ENCODE measurements at regions not wholly inside any gene's neighbourhood (a gene's known extent, or its start where the extent isn't known, plus 50 kb on each side); places are given as distances from the start of the nearest gene placed in this dataset.

- no peaks in the 10 kb centered on the region for H3K27me3 Mint-ChIP-seq
- no peaks in the 10 kb centered on the region for H3K9me3 Mint-ChIP-seq
- H3K27ac Mint-ChIP-seq, result no peak overlapping the region
- DNase-seq (no peak), ATAC-seq (no peak)
- no peaks in the 10 kb centered on the region for H3K4me1 Mint-ChIP-seq
- no peak overlapping the region for H3K4me3 Mint-ChIP-seq
These were observed 178.6 kb upstream of the PDE3A start for GRCh38 chr12:20189767-20190166.

- Mint-ChIP-seq H3K4me1 (no peaks in the 10 kb centered on the region), H3K4me3 (no peak overlapping the region), H3K27me3 (no peaks in the 10 kb centered on the region), H3K9me3 (no peaks in the 10 kb centered on the region), H3K27ac (no peak overlapping the region)
- DNase-seq (no peak), ATAC-seq (no peak)
These were observed 174.2 kb upstream of the PDE3A start for GRCh38 chr12:20194171-20194570.

DNA sequence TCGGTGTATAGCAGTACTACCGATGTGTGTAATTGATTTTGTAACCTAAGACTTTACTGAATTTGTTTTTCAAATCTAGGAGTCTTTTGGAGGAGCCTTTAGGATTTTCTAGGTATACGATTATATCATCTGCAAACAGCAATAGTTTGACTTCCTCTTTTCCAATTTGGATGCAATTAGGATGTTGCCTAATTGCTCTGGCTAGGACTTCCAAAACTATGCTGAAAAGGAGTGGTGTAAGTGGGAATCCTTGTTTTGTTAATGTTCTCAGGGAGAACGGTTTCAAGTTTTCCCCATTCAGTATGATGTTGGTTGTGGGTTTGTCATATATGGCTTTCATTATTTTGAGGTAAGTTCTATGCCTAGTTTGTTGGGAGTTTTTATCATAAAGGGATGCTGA, 171.6 kb upstream of the PDE3A start:
- no peaks in the 10 kb centered on the region for H3K9me3 Mint-ChIP-seq
- DNase-seq, result no peak
- ATAC-seq, result no peak

GRCh38 chr12:20197411-20197810, 170.9 kb upstream of the PDE3A start:
- Mint-ChIP-seq H3K4me3 (no peak overlapping the region), H3K27me3 (no peaks in the 10 kb centered on the region), H3K4me1 (no peaks in the 10 kb centered on the region), H3K27ac (no peak overlapping the region), H3K9me3 (no peaks in the 10 kb centered on the region)
- no peak for DNase-seq
- no peak for ATAC-seq

More for the DNA sequence above, 171.6 kb upstream of the PDE3A start:
- Mint-ChIP-seq H3K27me3 (no peaks in the 10 kb centered on the region), H3K4me1 (no peaks in the 10 kb centered on the region), H3K27ac (no peak overlapping the region), H3K4me3 (no peak overlapping the region)

DNA sequence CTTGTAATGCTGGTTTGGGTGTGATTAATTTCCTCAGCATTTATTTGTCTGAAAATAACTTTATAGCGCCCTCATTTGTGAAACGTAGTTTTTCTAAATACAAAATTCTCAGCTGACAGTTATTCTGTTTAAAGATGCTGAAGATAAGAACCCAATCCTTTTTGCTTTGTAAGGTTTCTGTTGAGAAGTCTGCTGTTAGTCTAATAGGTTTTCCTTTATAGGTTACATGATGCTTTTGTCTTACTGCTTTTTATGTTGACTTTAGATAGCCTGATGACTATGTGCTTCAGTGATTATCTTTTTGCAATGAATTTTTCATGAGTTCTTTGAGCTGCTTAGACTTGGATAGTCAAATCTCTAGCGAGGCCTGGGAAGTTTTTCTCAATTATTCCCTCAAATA, 168.6 kb upstream of the PDE3A start:
- ATAC-seq (no peak), DNase-seq (no peak)
- Mint-ChIP-seq H3K9me3 (no peaks in the 10 kb centered on the region), H3K27ac (no peak overlapping the region), H3K4me3 (no peak overlapping the region), H3K27me3 (no peaks in the 10 kb centered on the region), H3K4me1 (no peaks in the 10 kb centered on the region)

- H3K9me3 Mint-ChIP-seq, result no peaks in the 10 kb centered on the region
- ATAC-seq (no peak), DNase-seq (no peak)
- no peaks in the 10 kb centered on the region for H3K4me1 Mint-ChIP-seq
- no peak overlapping the region for H3K4me3 Mint-ChIP-seq
- no peak overlapping the region for H3K27ac Mint-ChIP-seq
- H3K27me3 Mint-ChIP-seq, result no peaks in the 10 kb centered on the region
These were observed 166.6 kb upstream of the PDE3A start for GRCh38 chr12:20201733-20202132.

DNA sequence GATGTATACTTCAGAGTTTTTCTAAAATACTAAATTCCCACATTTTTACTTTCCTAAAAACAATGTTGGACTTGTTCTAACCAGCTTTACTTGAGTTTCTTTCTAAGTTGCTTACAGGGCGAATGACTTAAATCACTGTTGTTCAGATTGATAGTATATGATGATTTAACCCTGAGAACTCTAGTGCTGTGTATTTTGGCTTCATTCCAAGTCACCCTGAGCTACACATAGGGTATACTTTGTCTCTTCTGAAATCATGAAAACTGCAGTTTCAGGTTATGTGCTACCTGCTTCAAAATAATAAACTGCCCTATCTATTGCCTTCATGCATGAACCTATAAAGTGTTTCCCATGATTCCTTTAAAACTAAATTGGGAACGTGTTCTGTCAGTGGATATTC, 162.5 kb upstream of the PDE3A start:
- H3K27ac Mint-ChIP-seq, result no peak overlapping the region
- ATAC-seq, result no peak
- no peaks in the 10 kb centered on the region for H3K4me1 Mint-ChIP-seq

GRCh38 chr12:20206410-20206809, 161.9 kb upstream of the PDE3A start:
- no peaks in the 10 kb centered on the region for H3K27me3 Mint-ChIP-seq
- no peak overlapping the region for H3K4me3 Mint-ChIP-seq
- no peaks in the 10 kb centered on the region for H3K4me1 Mint-ChIP-seq
- no peak for ATAC-seq
- H3K9me3 Mint-ChIP-seq, result peaks cover 0 to 5% of the 10 kb centered on the region in 2 donors
- no peak overlapping the region for H3K27ac Mint-ChIP-seq
- DNase-seq, result no peak

More for the DNA sequence above, 162.5 kb upstream of the PDE3A start:
- Mint-ChIP-seq H3K9me3 (peaks cover 0 to 5% of the 10 kb centered on the region in 2 donors), H3K27me3 (no peaks in the 10 kb centered on the region), H3K4me3 (no peak overlapping the region)
- no peak for DNase-seq

DNA sequence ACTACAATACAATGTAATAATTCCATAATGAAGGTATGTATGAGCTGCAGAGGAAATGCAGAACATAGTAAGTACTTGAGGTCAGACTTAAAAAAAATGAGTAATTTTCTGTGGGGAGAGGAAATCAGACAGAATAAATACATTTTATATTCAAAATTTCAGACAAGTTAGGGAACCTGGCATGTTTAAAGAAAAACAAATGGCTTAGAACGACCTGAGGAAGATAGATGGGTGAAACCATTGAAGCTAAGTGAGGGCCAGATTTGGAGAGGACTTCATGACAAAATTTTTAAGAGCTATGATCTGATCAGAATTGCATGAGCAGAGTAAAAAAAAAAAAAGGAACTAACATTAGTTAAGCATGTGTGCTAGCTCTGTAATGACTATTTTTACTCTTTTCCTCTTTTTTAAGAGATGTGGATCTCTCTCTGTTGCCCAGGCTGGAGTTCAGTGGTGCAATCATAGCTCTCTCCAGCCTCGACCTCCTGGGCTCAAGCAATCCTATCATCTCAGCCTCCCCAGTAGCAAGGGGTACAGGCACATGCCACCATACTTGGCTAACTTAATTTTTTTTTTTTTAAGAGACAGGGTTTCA, 157.6 kb upstream of the PDE3A start:
- DNase-seq (no peak), ATAC-seq (no peak)
- Mint-ChIP-seq H3K27ac (no peak overlapping the region), H3K4me1 (no peaks in the 10 kb centered on the region), H3K27me3 (no peaks in the 10 kb centered on the region), H3K4me3 (no peak overlapping the region), H3K9me3 (peaks cover 0 to 5% of the 10 kb centered on the region in 2 donors)

GRCh38 chr12:20211541-20211940, 156.8 kb upstream of the PDE3A start:
- Mint-ChIP-seq H3K27ac (no peak overlapping the region), H3K4me3 (no peak overlapping the region), H3K9me3 (peaks cover 0 to 7% of the 10 kb centered on the region in 2 donors), H3K27me3 (no peaks in the 10 kb centered on the region), H3K4me1 (no peaks in the 10 kb centered on the region)
- ATAC-seq, result no peak
- DNase-seq, result no peak

- Mint-ChIP-seq H3K4me1 (no peaks in the 10 kb centered on the region), H3K4me3 (no peak overlapping the region), H3K9me3 (peaks cover 0 to 11% of the 10 kb centered on the region in 2 donors), H3K27ac (no peak overlapping the region), H3K27me3 (no peaks in the 10 kb centered on the region)
- DNase-seq (no peak), ATAC-seq (no peak)
These were observed 156.3 kb upstream of the PDE3A start for GRCh38 chr12:20211981-20212421.

DNA sequence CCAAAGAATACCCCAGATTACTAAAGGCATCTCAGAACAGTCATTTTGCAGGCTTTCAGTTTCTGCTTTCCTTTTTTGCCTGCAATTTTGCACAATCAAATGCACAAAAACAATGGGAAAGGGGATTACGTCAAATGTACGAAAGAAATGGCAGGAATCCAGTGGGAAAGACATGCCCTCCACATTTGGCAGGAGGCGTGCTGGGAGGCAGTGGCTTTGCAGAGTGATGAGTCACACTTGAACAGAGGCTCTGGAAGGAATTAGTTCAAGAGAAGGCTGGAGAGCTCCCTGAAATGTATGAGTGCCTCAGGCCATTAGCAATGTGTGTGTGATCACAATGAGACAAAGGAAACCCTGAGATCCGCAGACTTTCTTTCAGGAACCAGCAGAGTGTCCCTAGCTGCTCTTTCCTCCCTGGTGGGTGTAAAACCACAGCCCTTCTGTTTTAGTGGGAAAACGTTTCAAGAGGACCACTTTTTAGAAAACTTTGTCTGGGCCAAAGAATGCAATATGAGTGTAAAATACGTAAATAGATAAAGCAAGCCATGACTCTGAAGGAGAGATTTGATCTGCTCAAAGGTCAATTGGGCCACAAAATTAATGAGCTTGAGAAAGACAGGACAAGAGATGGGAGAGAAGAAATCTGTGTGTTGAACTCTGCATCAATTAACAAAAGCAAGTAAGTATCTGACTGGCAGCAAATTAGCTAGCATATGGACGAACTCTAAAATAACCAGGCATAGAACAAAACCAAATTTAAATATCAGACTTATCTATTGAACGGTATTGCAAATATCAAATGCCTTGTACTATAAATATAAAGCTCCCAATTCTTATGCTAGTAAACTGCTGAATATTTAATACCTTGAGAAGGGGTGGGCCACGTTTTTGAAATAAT, 155.4 kb upstream of the PDE3A start:
- H3K4me1 Mint-ChIP-seq, result no peaks in the 10 kb centered on the region
- H3K9me3 Mint-ChIP-seq, result peaks cover 0 to 11% of the 10 kb centered on the region in 2 donors
- no peaks in the 10 kb centered on the region for H3K27me3 Mint-ChIP-seq
- no peak overlapping the region for H3K4me3 Mint-ChIP-seq
- DNase-seq, result no peak
- ATAC-seq, result no peak
- H3K27ac Mint-ChIP-seq, result no peak overlapping the region

- DNase-seq, result no peak
- Mint-ChIP-seq H3K4me3 (no peak overlapping the region), H3K27ac (no peak overlapping the region), H3K9me3 (peaks cover 0 to 11% of the 10 kb centered on the region in 2 donors), H3K4me1 (no peaks in the 10 kb centered on the region), H3K27me3 (no peaks in the 10 kb centered on the region)
- ATAC-seq, result no peak
These were observed 154.4 kb upstream of the PDE3A start for GRCh38 chr12:20213723-20214625.

DNA sequence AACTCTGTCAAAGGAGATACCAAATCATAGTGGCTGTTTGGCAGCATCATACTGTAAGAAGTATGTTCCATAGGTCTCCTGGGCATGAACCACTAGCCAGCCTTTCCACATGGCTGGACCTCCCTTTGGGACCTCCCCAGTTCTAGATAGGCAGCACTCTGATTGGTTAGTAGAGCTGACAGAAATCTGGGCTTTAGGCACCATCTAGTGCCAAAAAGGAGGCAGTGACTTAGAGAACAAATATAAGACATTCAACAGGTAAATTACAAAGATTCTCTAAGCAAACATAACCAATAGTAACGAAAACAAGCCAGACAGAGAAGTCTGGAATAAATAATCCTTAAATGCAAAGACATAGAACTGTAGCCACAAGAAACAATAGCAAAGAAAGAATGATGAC, 148.0 kb upstream of the PDE3A start:
- ATAC-seq (no peak), DNase-seq (no peak)
- H3K4me1 Mint-ChIP-seq, result no peaks in the 10 kb centered on the region
- H3K9me3 Mint-ChIP-seq, result peaks cover 0 to 6% of the 10 kb centered on the region in 2 donors
- no peak overlapping the region for H3K4me3 Mint-ChIP-seq
- H3K27ac Mint-ChIP-seq, result no peak overlapping the region
- no peaks in the 10 kb centered on the region for H3K27me3 Mint-ChIP-seq

- DNase-seq (no peak), ATAC-seq (no peak)
- Mint-ChIP-seq H3K9me3 (peaks cover 9 to 10% of the 10 kb centered on the region in 2 donors), H3K4me3 (no peak overlapping the region), H3K27me3 (no peaks in the 10 kb centered on the region), H3K27ac (no peak overlapping the region), H3K4me1 (no peaks in the 10 kb centered on the region)
These were observed 135.2 kb upstream of the PDE3A start for GRCh38 chr12:20232931-20233675.
